Right cardiac atrium (tissue), 5 donors: ENCODE measurements at regions not wholly inside any gene's neighbourhood (a gene's known extent, or its start where the extent isn't known, plus 50 kb on each side); places are given as distances from the start of the nearest gene placed in this dataset.
"Not testable (repeated sequence)": the region's sequence is repeated elsewhere in the genome, so short reads cannot be mapped to it uniquely, and the experiment has no call there.

ENCODE experiments used
- ATAC-seq, 2 donors: fragments of 200-7000 bp; cut with Tn5 transposase; one replicate each; pipeline versions ENCODE4 v1.8.0 to v1.9.1; 2020; ENCODE audit warnings: moderate library complexity in 2 of 2, mild to moderate bottlenecking in 1 of 2
- DNase-seq, 3 donors: peaks; one replicate each; pipeline ENCODE4 v3.0.0-alpha.2; 2020
- H3K27ac ChIP-seq: one replicate; pipeline ENCODE4 v1.5.1; 2013; ENCODE audit warnings: mild to moderate bottlenecking, low read length, control low read depth, moderate library complexity
- H3K27me3 ChIP-seq: one replicate; pipeline ENCODE4 v1.6.1; 2013; ENCODE audit not compliant: control insufficient read depth, insufficient read depth
- H3K4me1 ChIP-seq: one replicate; pipeline ENCODE4 v1.6.1; 2013; ENCODE audit warnings: low read length; ENCODE audit not compliant: control insufficient read depth, insufficient read depth
- H3K4me3 ChIP-seq: one replicate; pipeline ENCODE4 v1.5.1; 2013; ENCODE audit warnings: low read length, control low read depth
- H3K9me3 ChIP-seq: one replicate; pipeline ENCODE4 v1.6.1; 2013; ENCODE audit warnings: low read length; ENCODE audit not compliant: control insufficient read depth
- WGBS: extraction: QIAGEN DNeasy Blood & Tissue Kit; methylation state at CpG from one replicate; pipeline ENCODE4 v1.1.7; 2013; 5-methylcytosine and 5-hydroxymethylcytosine counted together
- intact Hi-C, 4 donors: fragments of 100-400 bp; cut with DNase I; formaldehyde crosslinking; loops; one replicate each; pipeline versions ENCODE4 v1.11.0 to v1.14.0; 2022 to 2023
- donor health status: healthy with polysubstance abuse.
- donor health status: DM: no; HTN: yes; CAD: no.
- donor health status: DM: no; HTN: no; CAD: no.
- donor health status: DM: no; HTN: yes; CAD: no; lungs with severe emphysema.
- donor health status: DM: yes; HTN: yes; CAD: no.

GRCh38 chr1:74943046-74943445 lies 191.1 kb upstream of the LHX8 start:
- ATAC-seq (no peak), DNase-seq (no peak)
- no peak overlapping the region for H3K4me3 ChIP-seq
- H3K27ac ChIP-seq, result no peak overlapping the region
- H3K27me3 ChIP-seq, result no peaks in the 10 kb centered on the region
- intact Hi-C loops, result no loop called here
- WGBS, result 63% methylated on average over 1 of the region's 1 CpG
- no peaks in the 10 kb centered on the region for H3K4me1 ChIP-seq
- H3K9me3 ChIP-seq, result no peaks in the 10 kb centered on the region

- intact Hi-C loops, result no loop called here
Measured at GRCh38 chr1:74946388-74946787, 187.8 kb upstream of the LHX8 start.

GRCh38 chr1:74949348-74949747 lies 184.8 kb upstream of the LHX8 start:
- intact Hi-C loops, H3K27me3 ChIP-seq, H3K4me3 ChIP-seq, H3K27ac ChIP-seq, ATAC-seq, H3K9me3 ChIP-seq, H3K4me1 ChIP-seq, DNase-seq: not testable (repeated sequence)
- 70% methylated on average over 2 of the region's 2 CpGs for WGBS

More at GRCh38 chr1:74946388-74946787, 187.8 kb upstream of the LHX8 start:
- WGBS, result 61% methylated on average over 2 of the region's 2 CpGs
- DNase-seq (no peak), ATAC-seq (no peak)
- Histone ChIP-seq H3K27me3 (no peaks in the 10 kb centered on the region), H3K4me1 (no peaks in the 10 kb centered on the region), H3K27ac (no peak overlapping the region), H3K9me3 (no peaks in the 10 kb centered on the region), H3K4me3 (no peak overlapping the region)

- H3K4me3 ChIP-seq, intact Hi-C loops, H3K27ac ChIP-seq, H3K4me1 ChIP-seq, H3K27me3 ChIP-seq, ATAC-seq, H3K9me3 ChIP-seq: not testable (repeated sequence)
- peak in 1 of 3 donors; percentile 34 for DNase-seq
- 93% methylated on average over 19 of the region's 23 CpGs for WGBS
Measured at GRCh38 chr1:74951981-74952380, 182.2 kb upstream of the LHX8 start.

GRCh38 chr1:74952786-74953185 lies 181.4 kb upstream of the LHX8 start:
- H3K27ac ChIP-seq, result no peak overlapping the region
- no peak for ATAC-seq
- H3K4me1 ChIP-seq, result no peaks in the 10 kb centered on the region
- intact Hi-C loops, result no loop called here
- WGBS, result 62% methylated on average over 3 of the region's 3 CpGs
- H3K4me3 ChIP-seq, result no peak overlapping the region
- DNase-seq, result no peak
- H3K9me3 ChIP-seq, result no peaks in the 10 kb centered on the region
- H3K27me3 ChIP-seq, result no peaks in the 10 kb centered on the region

GRCh38 chr1:74953622-74954021 lies 180.6 kb upstream of the LHX8 start:
- H3K4me3 ChIP-seq, result no peak overlapping the region
- DNase-seq (no peak), ATAC-seq (no peak)
- WGBS, result 70% methylated on average over 3 of the region's 3 CpGs
- no peaks in the 10 kb centered on the region for H3K4me1 ChIP-seq
- intact Hi-C loops, result no loop called here
- no peaks in the 10 kb centered on the region for H3K9me3 ChIP-seq
- no peak overlapping the region for H3K27ac ChIP-seq
- H3K27me3 ChIP-seq, result no peaks in the 10 kb centered on the region

GRCh38 chr1:74963120-74963519 lies 171.1 kb upstream of the LHX8 start:
- Histone ChIP-seq H3K4me1 (no peaks in the 10 kb centered on the region), H3K27ac (no peak overlapping the region), H3K27me3 (no peaks in the 10 kb centered on the region), H3K4me3 (no peak overlapping the region), H3K9me3 (no peaks in the 10 kb centered on the region)
- intact Hi-C loops, result no loop called here
- ATAC-seq, result no peak
- WGBS, result 77% methylated on average over 2 of the region's 2 CpGs
- no peak for DNase-seq

- no peaks in the 10 kb centered on the region for H3K4me1 ChIP-seq
- DNase-seq, result peak in 2 of 3 donors; percentile 12 to 56
- H3K27me3 ChIP-seq, result no peaks in the 10 kb centered on the region
- no peak overlapping the region for H3K27ac ChIP-seq
- 16% methylated on average over 9 of the region's 9 CpGs for WGBS
- H3K9me3 ChIP-seq, result no peaks in the 10 kb centered on the region
- ATAC-seq, result no peak
- intact Hi-C loops, result no loop called here
- H3K4me3 ChIP-seq, result no peak overlapping the region
Measured at GRCh38 chr1:74964508-74965102, 169.6 kb upstream of the LHX8 start.

GRCh38 chr1:74969566-74970135 lies 164.5 kb upstream of the LHX8 start:
- 79% methylated on average over 2 of the region's 2 CpGs for WGBS
- ATAC-seq (no peak), DNase-seq (no peak)
- H3K4me1 ChIP-seq, result no peaks in the 10 kb centered on the region
- intact Hi-C loops, result no loop called here
- no peak overlapping the region for H3K27ac ChIP-seq
- H3K4me3 ChIP-seq, result no peak overlapping the region
- H3K27me3 ChIP-seq, result no peaks in the 10 kb centered on the region
- H3K9me3 ChIP-seq, result no peaks in the 10 kb centered on the region

GRCh38 chr1:74971982-74972381 lies 162.2 kb upstream of the LHX8 start:
- Histone ChIP-seq H3K4me3 (no peak overlapping the region), H3K4me1 (no peaks in the 10 kb centered on the region), H3K27ac (no peak overlapping the region), H3K27me3 (no peaks in the 10 kb centered on the region), H3K9me3 (no peaks in the 10 kb centered on the region)
- WGBS, result 34% methylated on average over 2 of the region's 2 CpGs
- ATAC-seq (no peak), DNase-seq (no peak)
- intact Hi-C loops, result no loop called here

- Histone ChIP-seq H3K4me3 (no peak overlapping the region), H3K4me1 (no peaks in the 10 kb centered on the region), H3K9me3 (no peaks in the 10 kb centered on the region), H3K27ac (no peak overlapping the region), H3K27me3 (no peaks in the 10 kb centered on the region)
- DNase-seq, result no peak
- no peak for ATAC-seq
- intact Hi-C loops, result no loop called here
Measured at GRCh38 chr1:74976491-74976890, 157.7 kb upstream of the LHX8 start.

GRCh38 chr1:74992448-74992847 lies 141.7 kb upstream of the LHX8 start:
- intact Hi-C loops, result not testable (repeated sequence)

More at GRCh38 chr1:74992448-74992847, 141.7 kb upstream of the LHX8 start:
- H3K4me1 ChIP-seq, H3K4me3 ChIP-seq, H3K9me3 ChIP-seq, DNase-seq, H3K27ac ChIP-seq, ATAC-seq, H3K27me3 ChIP-seq: not testable (repeated sequence)
- 95% methylated on average over 1 of the region's 1 CpG for WGBS
